GM21529 (cell line): ENCODE measurements at regions not wholly inside any gene's neighbourhood (a gene's known extent, or its start where the extent isn't known, plus 50 kb on each side); places are given as distances from the start of the nearest gene placed in this dataset.
"Not testable (repeated sequence)": the region's sequence is repeated elsewhere in the genome, so short reads cannot be mapped to it uniquely, and the experiment has no call there.

Experiments
- ATAC-seq: cut with Tn5 transposase; IDR thresholded peaks from one replicate; pipeline ENCODE4 v1.9.1; 2021; ENCODE audit not compliant: unreplicated experiment

DNA sequence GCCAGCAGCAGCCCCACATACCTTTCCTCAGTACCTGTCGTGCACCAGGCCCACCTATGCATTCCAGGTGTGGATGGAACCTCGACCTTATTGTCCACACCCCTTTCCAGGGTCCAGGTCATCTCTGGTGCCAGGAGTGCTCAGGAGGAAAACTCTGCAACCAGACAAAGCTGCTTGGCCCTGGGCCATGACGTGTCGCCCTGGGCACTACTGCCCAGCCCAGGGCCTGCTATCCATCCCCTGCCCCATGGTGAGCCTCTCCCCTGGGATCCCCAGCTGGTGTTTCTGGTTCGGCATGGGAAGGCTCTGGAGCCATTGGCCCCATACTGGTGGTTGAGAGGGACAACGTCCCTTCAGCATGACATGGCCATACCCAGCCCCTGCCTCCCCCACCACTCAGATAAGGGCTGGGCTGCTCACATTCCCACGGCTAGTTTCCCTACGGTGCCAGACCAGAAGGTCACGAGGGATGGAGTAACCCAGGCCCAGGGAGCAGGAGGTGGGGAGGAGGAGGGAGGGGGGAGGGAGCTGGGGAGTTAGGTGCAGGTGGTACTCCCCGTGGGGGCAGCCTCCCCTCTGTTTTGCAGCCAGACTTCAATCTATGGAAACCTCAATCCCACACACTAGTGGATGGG is 123.2 kb upstream of the MTLN start:
- not testable (repeated sequence) for ATAC-seq

DNA sequence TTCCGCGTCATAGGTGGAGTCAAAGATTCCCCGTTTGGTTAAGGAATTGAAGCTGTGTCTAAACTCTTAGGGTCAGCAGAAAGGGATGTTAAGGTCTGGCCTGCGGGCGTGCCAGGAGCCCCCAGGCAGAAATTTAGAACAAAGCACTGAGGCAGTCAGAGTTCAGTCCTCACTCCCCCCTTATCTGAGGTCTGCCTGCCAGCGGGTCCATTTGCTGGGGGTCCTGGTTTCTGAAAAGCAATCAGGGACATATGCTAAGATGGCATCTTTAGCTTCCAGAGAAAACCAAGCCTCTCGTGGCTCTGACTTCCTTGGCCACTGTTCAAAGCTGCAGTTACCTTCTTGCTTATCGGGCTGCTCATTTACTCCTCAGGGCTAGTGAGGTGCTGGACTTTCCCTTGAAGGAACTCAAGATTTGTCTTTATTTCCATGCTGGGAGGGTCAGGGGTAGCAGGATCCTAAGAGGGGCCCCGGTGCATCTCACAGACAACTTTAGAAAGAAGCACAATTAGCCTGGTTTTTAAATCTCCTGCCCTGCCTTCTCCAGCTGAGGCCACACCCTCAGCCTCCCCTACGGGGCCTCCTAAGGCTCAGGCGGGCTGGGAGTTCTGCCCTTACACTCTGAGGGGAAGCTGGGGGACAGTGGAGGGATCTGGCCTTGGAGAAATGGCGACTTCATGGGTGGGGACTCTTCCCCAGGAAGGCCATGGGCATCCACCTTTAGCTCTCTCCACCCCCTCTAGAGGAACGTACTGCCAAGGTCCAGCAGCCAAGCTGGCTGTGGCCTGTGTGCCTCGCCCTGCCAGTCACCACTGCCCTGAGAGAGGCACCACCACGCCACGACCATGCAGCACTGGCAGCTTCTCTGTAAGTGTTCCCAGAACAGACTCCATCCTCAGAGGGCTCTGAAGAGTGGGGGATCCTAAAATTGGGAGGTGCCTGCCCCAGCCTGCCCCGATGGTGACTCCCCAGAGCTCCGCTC is 121.1 kb upstream of the MTLN start:
- not testable (repeated sequence) for ATAC-seq

GRCh38 chr2:110331625-110332024 is 119.3 kb upstream of the MTLN start:
- not testable (repeated sequence) for ATAC-seq

DNA sequence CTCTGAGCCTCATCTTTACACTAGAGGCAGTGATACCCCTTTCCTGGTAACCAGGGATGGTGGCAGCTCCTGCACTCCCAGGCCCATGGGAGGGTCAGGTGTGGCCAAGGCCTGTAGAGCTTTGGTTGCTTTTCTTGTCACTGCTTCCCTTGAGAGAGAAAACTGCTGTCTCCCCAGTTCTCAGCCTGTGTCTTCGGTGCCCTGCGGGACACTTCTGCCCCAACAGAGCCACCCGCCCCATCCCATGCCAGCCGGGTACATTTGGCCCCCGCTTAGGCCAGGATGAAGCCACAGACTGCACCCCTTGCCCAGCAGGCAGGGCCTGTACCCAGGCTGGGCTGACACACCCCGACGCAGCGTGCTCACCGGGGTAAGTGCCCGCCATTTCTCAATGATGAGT is 117.4 kb upstream of the MTLN start:
- not testable (repeated sequence) for ATAC-seq

DNA sequence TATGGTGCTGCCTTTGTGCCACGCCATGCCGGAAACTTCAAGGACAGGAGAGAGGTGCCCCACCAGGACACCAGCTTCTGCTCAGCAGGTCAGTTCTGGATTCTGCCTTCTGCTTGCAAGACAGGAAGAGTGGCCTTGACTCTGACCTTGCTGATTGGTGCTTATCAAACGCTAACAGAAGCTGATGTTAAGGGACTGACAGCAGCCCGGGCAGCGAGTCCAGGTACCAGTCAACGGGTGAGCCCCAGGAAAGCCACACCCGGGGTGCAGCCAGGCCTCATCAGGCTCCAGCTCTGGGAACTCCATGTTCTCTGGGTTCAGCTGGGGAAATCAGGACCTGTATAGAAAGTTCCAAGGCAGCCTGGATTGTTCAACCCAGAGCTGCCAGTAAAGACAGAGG is 116.8 kb upstream of the MTLN start:
- ATAC-seq: not testable (repeated sequence)

GRCh38 chr2:110328677-110329076 is 116.3 kb upstream of the MTLN start:
- ATAC-seq: not testable (repeated sequence)

GRCh38 chr2:110323832-110324231 is 111.5 kb upstream of the MTLN start:
- not testable (repeated sequence) for ATAC-seq

GRCh38 chr2:110322535-110322934 is 110.2 kb upstream of the MTLN start:
- ATAC-seq: not testable (repeated sequence)

DNA sequence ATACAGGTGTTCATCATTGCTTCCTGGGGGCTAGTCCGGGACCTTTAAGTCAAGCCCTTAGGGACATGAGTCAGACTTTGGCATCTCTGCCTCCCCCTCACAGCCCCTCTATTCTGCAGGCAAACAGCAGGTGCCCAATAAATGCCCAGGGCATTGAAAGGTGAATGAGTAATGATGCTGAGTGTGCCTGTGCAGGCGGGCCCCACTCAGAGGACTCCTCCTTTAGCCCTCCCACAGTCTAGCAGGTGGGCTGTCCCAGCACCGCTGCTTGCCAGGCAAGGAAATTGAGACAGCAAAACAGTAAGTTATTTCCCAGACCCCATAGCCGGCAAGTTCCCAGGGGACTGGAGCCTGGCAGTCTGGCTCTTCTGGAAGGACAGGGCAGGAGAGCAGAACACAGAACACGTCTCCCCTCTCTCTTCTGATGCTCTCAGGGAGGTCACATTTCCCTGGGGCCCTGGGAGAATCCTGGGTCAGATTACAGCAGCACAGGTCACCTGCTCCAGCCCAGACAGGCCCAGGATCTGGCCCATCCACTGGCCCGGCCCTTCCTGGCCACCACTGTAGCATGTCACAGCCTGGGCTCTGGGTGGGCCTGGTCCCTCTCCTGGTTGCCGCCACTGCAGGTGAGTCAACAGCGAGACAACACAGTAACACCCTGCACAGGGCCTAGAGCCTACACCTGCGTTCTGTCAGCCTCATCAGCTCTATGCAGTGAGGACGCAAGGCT is 108.7 kb upstream of the MTLN start:
- ATAC-seq: not testable (repeated sequence)

GRCh38 chr2:110318898-110319297 is 106.6 kb upstream of the MTLN start:
- not testable (repeated sequence) for ATAC-seq

- not testable (repeated sequence) for ATAC-seq
Observed at GRCh38 chr2:110317377-110317776, 105.0 kb upstream of the MTLN start.

DNA sequence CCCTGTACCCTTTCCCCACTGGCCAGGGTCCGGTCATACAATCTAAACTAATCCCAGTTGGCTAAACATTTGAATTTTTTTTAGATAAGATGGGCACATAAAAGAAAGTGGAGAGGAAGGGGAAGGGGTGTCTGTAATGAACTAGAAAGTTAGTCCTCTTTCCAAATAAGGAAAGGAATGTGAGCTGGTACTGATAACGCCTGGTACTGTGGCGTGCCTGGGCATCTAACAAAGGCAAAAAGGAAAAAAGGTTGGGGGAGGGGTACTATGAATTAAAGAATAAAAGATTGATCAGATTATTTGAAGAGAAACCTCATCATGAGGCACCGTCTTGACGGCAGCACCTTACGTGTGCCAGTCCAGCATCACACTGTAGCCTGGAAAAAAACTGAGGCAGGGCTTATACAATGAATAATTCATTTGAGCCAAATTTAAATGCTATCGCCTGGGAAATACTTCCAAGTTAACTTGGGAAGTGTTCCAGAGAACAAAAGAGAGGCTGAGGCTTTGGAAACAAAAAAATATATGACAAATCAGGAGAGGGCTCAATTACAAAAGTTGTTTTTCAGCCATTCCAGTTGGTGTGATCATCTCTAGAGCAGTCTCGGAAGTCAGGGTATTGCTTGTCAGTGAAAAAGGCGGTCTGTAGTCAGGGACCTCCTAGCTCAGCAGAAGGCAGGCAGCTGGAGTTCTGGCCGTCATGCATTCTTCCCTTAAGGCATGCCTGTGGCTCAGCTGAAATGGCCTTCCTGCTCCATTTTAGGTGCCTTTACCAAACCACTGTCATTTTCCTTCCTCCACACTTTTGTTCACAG is 103.9 kb upstream of the MTLN start:
- not testable (repeated sequence) for ATAC-seq

- not testable (repeated sequence) for ATAC-seq
Observed at GRCh38 chr2:110315054-110315820, 102.9 kb upstream of the MTLN start.

DNA sequence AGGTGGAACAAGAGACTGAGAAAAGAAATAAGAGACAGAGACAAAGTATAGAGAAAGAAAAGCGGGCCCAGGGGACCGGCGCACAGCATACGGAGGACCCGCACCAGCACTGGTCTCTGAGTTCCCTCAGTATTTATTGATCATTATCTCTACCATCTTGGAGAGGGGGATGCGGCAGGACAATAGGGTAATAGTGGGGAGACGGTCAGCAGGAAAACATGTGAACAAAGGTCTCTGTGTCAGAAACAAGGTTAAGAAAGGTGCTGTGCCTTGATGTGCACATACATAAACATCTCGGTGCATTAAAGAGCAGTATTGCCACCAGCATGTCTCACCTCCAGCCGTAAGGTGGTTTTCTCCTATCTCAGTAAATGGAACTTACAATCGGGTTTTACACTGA is 102.1 kb upstream of the MTLN start:
- not testable (repeated sequence) for ATAC-seq

DNA sequence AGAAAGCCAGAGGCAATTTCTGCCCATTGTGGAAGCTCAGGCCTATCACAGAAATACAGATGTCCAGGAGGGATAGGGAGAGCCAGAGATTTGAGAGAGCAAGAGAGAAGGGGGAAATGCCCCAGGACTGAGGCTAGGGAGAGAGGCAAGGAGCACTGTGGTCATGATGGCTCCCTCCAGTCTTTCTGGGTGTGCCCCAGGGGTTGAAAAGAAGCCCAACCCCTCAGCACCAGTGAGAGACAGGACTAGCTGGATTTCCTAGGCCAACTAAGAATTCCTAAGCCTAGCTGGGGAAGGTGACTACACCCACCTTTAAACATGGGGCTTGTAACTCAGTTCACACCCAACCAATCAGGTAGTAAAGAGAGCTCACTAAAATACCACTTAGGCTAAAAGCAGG is 100.7 kb upstream of the MTLN start:
- ATAC-seq: not testable (repeated sequence)

DNA sequence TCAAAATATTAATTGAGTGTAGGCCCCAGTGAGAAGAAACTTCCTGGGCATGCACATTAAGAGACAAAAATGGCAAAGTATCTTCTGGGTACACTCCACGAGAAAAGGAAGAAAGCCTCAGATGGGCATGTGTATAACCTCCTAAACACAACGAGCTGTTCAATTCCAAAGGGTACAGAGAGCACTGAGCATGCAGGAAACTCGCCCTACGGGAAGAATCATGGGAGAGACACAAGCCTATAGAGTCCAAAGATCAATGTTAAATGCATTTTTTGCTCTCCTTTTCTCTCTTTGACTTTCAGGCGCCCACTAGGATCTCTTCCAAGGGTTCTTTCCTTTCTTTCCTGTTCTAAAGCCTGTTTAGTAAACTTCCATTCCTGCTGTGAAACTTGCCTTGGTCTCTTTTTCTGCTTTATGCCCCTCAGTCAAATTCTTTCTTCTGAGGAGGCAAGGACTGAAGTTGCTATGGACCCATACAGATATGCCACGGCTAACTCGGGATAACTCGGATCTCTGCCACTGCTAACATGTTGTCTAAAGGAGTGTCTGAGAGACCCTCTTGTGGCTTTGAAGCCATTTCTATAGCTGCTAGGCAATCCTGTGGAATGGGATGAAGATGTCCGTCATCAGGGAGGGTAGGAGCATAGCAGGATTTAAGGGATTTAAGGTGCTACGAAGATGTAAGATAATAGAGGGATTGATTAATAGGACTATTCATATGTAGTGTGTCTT is 99.5 kb upstream of the MTLN start:
- not testable (repeated sequence) for ATAC-seq

GRCh38 chr2:110310988-110311475 is 98.7 kb upstream of the MTLN start:
- not testable (repeated sequence) for ATAC-seq

DNA sequence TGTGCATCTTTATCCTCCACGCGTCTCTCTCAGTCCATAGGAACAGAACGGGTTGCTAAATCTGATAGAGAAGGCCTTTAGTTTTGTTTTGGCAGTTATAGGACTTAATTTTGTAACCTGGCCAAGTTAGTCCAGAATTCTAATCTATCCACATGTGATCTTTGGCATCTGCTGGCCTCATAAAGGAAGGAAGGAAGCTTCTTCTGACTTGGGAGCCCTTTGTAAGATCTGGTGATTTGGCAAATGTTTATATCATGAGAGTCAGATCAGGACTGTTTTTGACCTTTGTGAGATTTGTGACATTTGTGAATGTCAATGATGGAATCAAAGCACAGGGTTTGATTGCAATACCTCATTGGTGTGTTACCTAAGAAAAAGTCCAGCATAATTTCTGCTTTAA is 96.4 kb upstream of the MTLN start:
- ATAC-seq: not testable (repeated sequence)

- ATAC-seq: not testable (repeated sequence)
Observed at GRCh38 chr2:110292807-110293206, 80.5 kb upstream of the MTLN start.
